ENCODE measurements at regions not wholly inside any gene's neighbourhood (a gene's known extent, or its start where the extent isn't known, plus 50 kb on each side); places are given as distances from the start of the nearest gene placed in this dataset.

DNA sequence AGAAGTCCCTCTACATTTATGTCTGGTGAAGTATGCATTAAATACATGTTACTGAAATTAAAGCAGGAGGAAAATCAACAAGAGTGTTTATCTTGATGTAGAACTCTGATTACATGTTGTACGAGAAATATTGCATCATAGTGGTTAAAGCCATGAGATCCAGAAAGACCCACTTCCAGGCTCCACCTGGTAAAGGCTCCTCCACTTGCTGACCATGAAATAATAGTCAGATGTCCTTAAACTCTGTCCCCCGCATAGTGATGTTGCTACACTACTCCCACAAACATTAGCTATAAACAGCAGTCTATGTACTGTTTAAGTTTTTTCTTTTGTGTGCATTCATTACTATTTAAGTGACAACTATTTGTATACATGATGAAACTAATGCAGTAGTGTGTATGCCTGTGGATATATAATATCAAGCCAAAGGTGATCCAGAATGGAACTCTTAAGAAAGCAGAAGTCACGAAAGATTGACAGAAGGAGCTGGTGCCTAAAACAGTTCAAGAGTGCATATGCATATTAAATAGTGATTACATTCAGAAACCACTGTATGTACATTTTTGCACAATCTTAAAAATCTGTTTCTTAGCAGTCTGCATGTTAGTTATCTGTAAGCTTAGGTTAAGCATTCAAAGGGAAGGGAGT, 264.4 kb upstream of the KCNMB2 start:
- no peaks in the 10 kb centered on the region for H3K36me3 ChIP-seq (ENCODE audit: control insufficient read depth in 2 of 4, insufficient read depth in 4 of 4, low read length in 3 of 4)
- H3K27ac ChIP-seq (ENCODE audit: low read depth, low read length), result no peak overlapping the region
- no peak for DNase-seq (ENCODE audit: low read depth in 1 of 2, low spot score in 2 of 2)
- no peak for FAIRE-seq
- H2BK20ac ChIP-seq (ENCODE audit: low read length), result no peak overlapping the region
- no peak overlapping the region for H2BK5ac ChIP-seq (ENCODE audit: low read depth, low read length)
- H3K23ac ChIP-seq (ENCODE audit: insufficient read length), result no peak overlapping the region
- H3K4me1 ChIP-seq (replicated peaks in 1 of 4; ENCODE audit: control insufficient read depth in 3 of 4, insufficient read depth in 4 of 4, low read length in 3 of 4), result no peaks in the 10 kb centered on the region
- no peak overlapping the region for H3K56ac ChIP-seq (replicated peaks; ENCODE audit: insufficient read length, low read depth, low read length)
- no peak overlapping the region for H4K5ac ChIP-seq (ENCODE audit: insufficient read length, low read depth, low read length)
- no peak overlapping the region for H3K4me3 ChIP-seq (ENCODE audit: extremely low read depth in 1 of 4, insufficient read depth in 2 of 4, low read depth in 3 of 4, low read length in 4 of 4)
- no peak overlapping the region for H4K8ac ChIP-seq (ENCODE audit: extremely low read depth, insufficient read depth, low read length)
- WGBS, 2 experiments (ENCODE audit: extremely low coverage in 1 of 2, insufficient coverage in 1 of 2, insufficient read length in 1 of 2, insufficient replicate concordance in 2 of 2, low coverage in 1 of 2, low lambda C conversion rate in 2 of 2, missing lambda C conversion rate in 1 of 2), result 88% methylated on average over 3 of the region's 3 CpGs; no CpG with 5 or more reads in 1 of the 2 experiments
- H3K4ac ChIP-seq (replicated peaks; ENCODE audit: insufficient read length, low read depth, low read length), result no peak overlapping the region
- no peak overlapping the region for H2BK15ac ChIP-seq (ENCODE audit: low read length)
- H3K14ac ChIP-seq (ENCODE audit: insufficient read length), result no peak overlapping the region
- H3K27me3 ChIP-seq (replicated peaks in 1 of 4; ENCODE audit: control insufficient read depth in 3 of 4, extremely low read depth in 1 of 4, insufficient read depth in 3 of 4, low read length in 3 of 4), result peaks cover 0 to 1% (median 0%) of the 10 kb centered on the region in 4 experiments; a peak in 1 of 7 replicates
- no peak overlapping the region for H3K18ac ChIP-seq (ENCODE audit: extremely low read depth, low read length)
- TF ChIP-seq EZH2 (IDR thresholded peaks at IDR 0.05; ENCODE audit: low read depth, low read length, severe bottlenecking) (no peak), CHD1 (IDR thresholded peaks at IDR 0.05; ENCODE audit: low read depth, low read length) (no peak), BACH1 (IDR thresholded peaks at IDR 0.05; ENCODE audit: low read length) (no peak)
- CTCF ChIA-PET (ENCODE audit: partially characterized antibody), result no interaction called here
- H3K79me2 ChIP-seq (ENCODE audit: control insufficient read depth in 1 of 2, insufficient read depth in 2 of 2, low read length in 2 of 2), result no peaks in the 10 kb centered on the region
- H2AK5ac ChIP-seq (ENCODE audit: low read depth, low read length), result no peak overlapping the region
- POLR2A ChIA-PET (ENCODE audit: partially characterized antibody), result no interaction called here
- H4K91ac ChIP-seq (replicated peaks; ENCODE audit: insufficient read length, low read length), result no peak overlapping the region
- H4K20me1 ChIP-seq (replicated peaks in 1 of 2; ENCODE audit: control insufficient read depth in 1 of 2, insufficient read depth in 2 of 2, low read length in 2 of 2), result no peaks in the 10 kb centered on the region
- H3K79me1 ChIP-seq (ENCODE audit: low read depth, low read length), result no peaks in the 10 kb centered on the region
- H3K9ac ChIP-seq (replicated peaks in 1 of 4; ENCODE audit: extremely low read depth in 1 of 4, low read depth in 3 of 4, low read length in 3 of 4), result no peak overlapping the region
- H3K9me3 ChIP-seq (ENCODE audit: insufficient read depth in 2 of 2, low read depth in 1 of 2, low read length in 1 of 2), result no peaks in the 10 kb centered on the region
- no peak overlapping the region for H2BK12ac ChIP-seq (ENCODE audit: low read depth, low read length)
- no peak overlapping the region for H3K4me2 ChIP-seq (ENCODE audit: insufficient read depth in 1 of 2, low read depth in 2 of 2, low read length in 2 of 2)
- no peak overlapping the region for H2BK120ac ChIP-seq (replicated peaks; ENCODE audit: low read depth, low read length)
- no peak overlapping the region for H2AFZ ChIP-seq (ENCODE audit: low read length)
- no peaks in the 10 kb centered on the region for H3K23me2 ChIP-seq (ENCODE audit: low read depth, low read length)
